ENCODE measurements at regions not wholly inside any gene's neighbourhood (a gene's known extent, or its start where the extent isn't known, plus 50 kb on each side); places are given as distances from the start of the nearest gene placed in this dataset.

- TF ChIP-seq USF1 (IDR thresholded peaks at IDR 0.05): no peak
- TF ChIP-seq RAD21 (IDR thresholded peaks at IDR 0.05; ENCODE audit: low read depth): no peak
- no peak for TF ChIP-seq EP300 (IDR thresholded peaks at IDR 0.05; ENCODE audit: borderline replicate concordance)
- no peak for TF ChIP-seq TAF1 (IDR thresholded peaks at IDR 0.05; ENCODE audit: low read depth)
- no peak for TF ChIP-seq YY1 (IDR thresholded peaks at IDR 0.05; ENCODE audit: low read depth)
- TF ChIP-seq, protein P1, sequence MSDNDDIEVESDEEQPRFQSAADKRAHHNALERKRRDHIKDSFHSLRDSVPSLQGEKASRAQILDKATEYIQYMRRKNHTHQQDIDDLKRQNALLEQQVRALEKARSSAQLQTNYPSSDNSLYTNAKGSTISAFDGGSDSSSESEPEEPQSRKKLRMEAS (IDR thresholded peaks at IDR 0.05): no peak
- TF ChIP-seq FOXM1 (IDR thresholded peaks at IDR 0.05; ENCODE audit: borderline replicate concordance, low read depth): no peak
- no peak for TF ChIP-seq EGR1 (IDR thresholded peaks at IDR 0.05)
- no peak for TF ChIP-seq REST (IDR thresholded peaks at IDR 0.05; ENCODE audit: low read depth)
- TF ChIP-seq NFIC (IDR thresholded peaks at IDR 0.05): no peak
- TF ChIP-seq CEBPB (IDR thresholded peaks at IDR 0.05): no peak
These were observed 383.6 kb downstream of the BCAT1 start for GRCh38 chr12:24565300-24565699.

Measured in Ishikawa (cell line).